ENCODE measurements at regions not wholly inside any gene's neighbourhood (a gene's known extent, or its start where the extent isn't known, plus 50 kb on each side); places are given as distances from the start of the nearest gene placed in this dataset.
"Not testable (repeated sequence)": the region's sequence is repeated elsewhere in the genome, so short reads cannot be mapped to it uniquely, and the experiment has no call there.

GRCh38 chr2:60356346-60356745 is 197.1 kb downstream of the BCL11A start:
- DNase-seq = no peak

- DNase-seq = no peak
These were observed 197.6 kb downstream of the BCL11A start for GRCh38 chr2:60355849-60356261.

- no peak for DNase-seq
These were observed 198.7 kb downstream of the BCL11A start for GRCh38 chr2:60354713-60355112.

- DNase-seq = no peak
These were observed 199.6 kb downstream of the BCL11A start for GRCh38 chr2:60353863-60354262.

GRCh38 chr2:60353406-60353800 is 200.1 kb downstream of the BCL11A start:
- no peak for DNase-seq

- no peak for DNase-seq
These were observed 200.7 kb downstream of the BCL11A start for GRCh38 chr2:60352491-60353405.

GRCh38 chr2:60351802-60352201 is 201.7 kb downstream of the BCL11A start:
- DNase-seq = no peak

GRCh38 chr2:60351321-60351720 is 202.1 kb downstream of the BCL11A start:
- DNase-seq = no peak

GRCh38 chr2:60350791-60351190 is 202.7 kb downstream of the BCL11A start:
- no peak for DNase-seq

- DNase-seq = no peak
These were observed 205.7 kb downstream of the BCL11A start for GRCh38 chr2:60347781-60348180.

GRCh38 chr2:60342491-60342890 is 211.0 kb downstream of the BCL11A start:
- not testable (repeated sequence) for DNase-seq

GRCh38 chr2:60341151-60341550 is 212.3 kb downstream of the BCL11A start:
- no peak for DNase-seq

GRCh38 chr2:60339286-60339685 is 214.2 kb downstream of the BCL11A start:
- DNase-seq = no peak

- no peak for DNase-seq
These were observed 216.3 kb downstream of the BCL11A start for GRCh38 chr2:60337142-60337497.

GRCh38 chr2:60336442-60337141 is 216.9 kb downstream of the BCL11A start:
- DNase-seq = no peak

- DNase-seq = no peak
These were observed 217.8 kb downstream of the BCL11A start for GRCh38 chr2:60335533-60336237.

GRCh38 chr2:60334610-60335009 is 218.8 kb downstream of the BCL11A start:
- no peak for DNase-seq

GRCh38 chr2:60333264-60333663 is 220.2 kb downstream of the BCL11A start:
- no peak for DNase-seq

GRCh38 chr2:60331115-60331809 is 222.2 kb downstream of the BCL11A start:
- no peak for DNase-seq

GRCh38 chr2:60329225-60329624 is 224.2 kb downstream of the BCL11A start:
- DNase-seq = no peak

GRCh38 chr2:60324536-60324935 is 228.9 kb downstream of the BCL11A start:
- DNase-seq = no peak

GRCh38 chr2:60321816-60322215 is 231.6 kb downstream of the BCL11A start:
- DNase-seq = no peak

GRCh38 chr2:60320724-60321123 is 232.7 kb downstream of the BCL11A start:
- no peak for DNase-seq
